ENCODE measurements at regions not wholly inside any gene's neighbourhood (a gene's known extent, or its start where the extent isn't known, plus 50 kb on each side); places are given as distances from the start of the nearest gene placed in this dataset.

DNA sequence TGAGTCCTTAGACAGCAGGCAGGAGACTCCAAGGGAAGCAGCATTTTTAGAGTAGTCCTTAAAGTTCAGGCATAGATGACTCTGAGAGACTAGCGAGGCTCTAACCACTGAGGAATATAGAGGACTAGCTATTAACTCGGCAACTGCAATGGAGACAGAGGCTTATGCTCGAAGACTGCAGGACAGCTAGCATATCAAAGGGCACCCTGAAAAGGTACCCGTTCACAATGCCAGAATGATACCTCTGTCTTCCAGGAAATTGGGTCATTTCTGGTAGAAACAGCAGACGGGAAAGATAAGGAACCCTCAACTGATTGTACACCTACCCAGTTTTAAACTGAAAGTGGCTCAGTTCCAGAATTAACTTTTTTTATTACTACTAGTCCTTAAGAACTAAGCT is 1204.0 kb upstream of the ZEB2 start:
- DNase-seq: no peak

DNA sequence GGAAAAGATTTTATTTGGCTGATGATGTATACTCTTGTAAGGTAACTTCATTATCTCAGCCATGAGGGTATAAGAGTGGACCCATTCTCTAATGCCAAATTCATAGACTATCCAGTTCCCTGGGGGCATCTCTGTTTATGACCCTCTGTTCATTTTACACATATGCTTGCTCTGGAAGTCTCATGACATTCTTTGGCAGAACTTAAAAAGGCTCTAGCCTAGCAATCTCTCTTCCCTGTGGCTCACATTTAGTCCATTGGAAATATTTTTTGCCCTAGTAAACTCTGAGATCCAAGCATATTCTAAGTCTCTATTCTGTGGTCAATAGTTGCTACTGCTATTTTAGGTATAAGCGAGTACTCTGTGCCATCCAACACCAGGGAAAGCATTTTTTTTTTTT is 1201.8 kb upstream of the ZEB2 start:
- DNase-seq: no peak

DNA sequence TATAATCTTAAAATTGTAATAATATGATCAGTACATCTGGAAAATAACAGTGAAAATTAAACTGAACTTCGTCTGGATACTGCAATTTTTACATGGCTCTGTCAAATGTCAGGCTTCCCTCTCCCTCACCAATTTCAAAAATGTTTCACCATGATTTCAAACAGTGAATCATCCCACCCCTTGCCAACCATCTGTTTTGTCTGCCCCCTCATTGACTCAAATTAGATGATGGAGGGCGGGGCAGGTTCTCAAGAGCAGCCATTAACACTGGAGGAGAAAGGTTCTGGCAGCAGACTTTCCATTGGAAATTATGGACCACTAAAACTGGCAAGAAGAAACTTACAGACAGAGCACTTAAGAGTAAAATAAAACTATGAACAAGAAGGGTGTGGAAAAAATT is 1195.7 kb upstream of the ZEB2 start:
- DNase-seq: no peak

DNA sequence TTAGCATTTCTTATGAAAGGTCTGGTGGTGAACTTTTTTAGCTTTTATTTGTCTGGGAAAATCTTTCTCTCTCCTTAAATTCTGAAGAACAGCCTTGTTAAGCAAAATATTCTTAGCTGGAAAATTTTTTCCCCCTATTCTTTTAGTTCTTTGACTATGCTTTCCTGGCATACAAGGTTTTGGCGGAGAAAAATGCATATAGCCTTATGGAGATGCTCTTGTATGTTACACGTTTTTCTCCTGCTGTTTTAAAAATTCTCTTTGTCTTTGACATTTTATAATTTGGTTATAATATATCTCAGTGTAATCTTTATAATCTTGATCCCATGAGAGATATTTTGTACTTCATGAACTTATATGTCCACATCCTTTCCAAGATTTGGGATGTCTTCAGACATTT is 1190.4 kb upstream of the ZEB2 start:
- DNase-seq: no peak

DNA sequence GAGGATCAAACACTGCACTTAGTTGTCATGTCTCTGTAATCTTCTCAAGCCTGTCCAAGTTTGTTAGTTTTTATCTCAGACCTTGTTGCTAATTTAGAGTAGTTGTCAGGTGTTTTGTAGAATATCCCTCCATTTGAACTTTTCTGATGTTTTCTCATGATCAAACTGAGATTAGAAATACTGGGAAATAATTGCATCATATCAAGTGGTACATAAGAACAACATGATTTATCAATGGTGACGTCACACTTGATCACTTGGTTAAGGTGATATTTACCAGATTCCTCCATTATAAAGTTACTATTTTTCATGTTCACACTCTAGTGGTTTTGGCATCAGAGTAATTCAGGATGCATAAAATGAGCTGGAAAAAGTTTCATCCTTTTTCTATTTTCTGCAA is 1182.4 kb upstream of the ZEB2 start:
- no peak for DNase-seq

DNA sequence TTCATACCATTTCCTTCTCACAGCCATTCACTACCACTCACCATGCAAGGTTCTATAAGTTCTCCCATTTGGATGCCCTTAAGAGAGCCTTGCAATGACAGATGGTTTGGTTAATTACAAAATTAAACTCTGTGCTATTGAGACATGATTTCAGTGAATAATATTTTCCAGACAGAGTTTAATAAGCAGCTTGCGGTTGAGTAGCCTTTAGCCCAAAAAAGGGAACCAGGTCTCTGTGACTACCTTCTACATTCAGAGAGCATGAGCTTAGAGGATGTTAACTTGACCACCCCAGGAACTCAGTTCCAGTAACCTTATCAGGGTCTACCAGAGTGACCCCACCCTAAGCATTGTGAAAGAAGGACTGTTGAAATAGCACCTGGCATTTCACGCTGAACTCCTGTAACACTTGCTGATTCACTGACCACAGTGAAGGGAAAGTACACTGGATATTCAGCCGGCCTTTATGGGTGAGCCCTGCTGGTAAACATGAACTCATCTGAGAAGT is 1173.1 kb upstream of the ZEB2 start:
- DNase-seq: no peak

DNA sequence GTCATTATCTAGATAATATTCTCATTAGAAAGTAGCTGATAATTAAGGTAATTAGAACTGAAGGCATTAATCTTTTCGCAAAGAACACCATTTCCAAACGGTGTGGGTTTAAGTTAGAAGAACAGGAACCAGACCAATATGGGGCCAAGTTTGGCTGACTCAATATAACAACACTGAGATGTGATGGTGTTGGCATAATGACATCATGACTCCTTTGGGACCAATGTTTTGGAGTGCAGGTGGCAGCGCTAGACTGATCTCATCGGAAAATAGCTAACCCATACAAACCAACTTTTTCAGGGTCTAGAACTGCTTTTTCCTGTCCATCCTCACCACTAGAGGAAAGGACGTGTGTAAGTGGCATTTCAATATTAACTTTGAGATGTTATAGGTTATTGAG is 1171.7 kb upstream of the ZEB2 start:
- no peak for DNase-seq

DNA sequence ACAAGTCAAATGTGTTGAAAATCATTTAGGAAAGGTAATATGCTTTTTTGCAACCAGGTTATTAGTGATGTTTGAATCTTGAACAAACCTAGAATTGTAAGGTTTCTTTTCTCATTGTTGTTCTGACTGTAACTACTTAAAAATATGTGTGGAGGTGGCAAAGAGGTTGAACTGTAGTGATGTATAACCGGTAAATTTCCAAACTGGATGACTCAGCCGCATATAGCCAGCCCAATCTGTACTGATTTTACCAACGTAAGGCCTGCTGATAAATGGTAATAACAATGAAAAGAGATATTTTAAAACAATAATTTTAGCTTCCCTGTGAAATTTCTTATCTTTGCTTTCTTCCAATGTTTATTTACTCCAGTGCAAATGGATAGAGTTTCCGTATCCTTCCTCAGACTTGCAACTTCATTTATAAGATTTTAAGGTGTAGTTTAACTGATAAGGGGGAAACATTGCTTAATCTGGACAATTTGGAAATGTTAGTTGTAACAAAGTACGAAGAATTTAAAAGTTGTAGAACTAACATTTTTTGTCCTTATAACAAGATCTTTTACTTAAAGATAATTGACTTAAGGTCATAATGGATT is 1170.4 kb upstream of the ZEB2 start:
- DNase-seq: no peak

DNA sequence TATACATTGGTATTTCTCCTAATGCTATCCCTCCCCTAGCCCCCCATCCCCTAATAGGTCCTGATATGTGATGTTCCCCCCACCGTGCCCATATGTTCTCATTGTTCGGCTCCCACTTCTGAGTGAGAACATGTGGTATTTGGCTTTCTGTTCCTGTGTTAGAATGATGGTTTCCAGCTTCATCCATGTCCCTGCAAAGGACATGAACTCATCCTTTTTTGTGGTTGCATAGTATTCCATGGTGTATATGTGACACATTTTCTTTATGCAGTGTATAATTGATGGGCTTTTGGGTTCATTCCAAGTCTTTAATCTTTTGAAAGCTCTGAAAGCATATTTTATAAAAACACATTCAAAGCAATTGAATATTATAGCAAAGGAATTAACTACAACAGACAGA is 1169.4 kb upstream of the ZEB2 start:
- DNase-seq: no peak

DNA sequence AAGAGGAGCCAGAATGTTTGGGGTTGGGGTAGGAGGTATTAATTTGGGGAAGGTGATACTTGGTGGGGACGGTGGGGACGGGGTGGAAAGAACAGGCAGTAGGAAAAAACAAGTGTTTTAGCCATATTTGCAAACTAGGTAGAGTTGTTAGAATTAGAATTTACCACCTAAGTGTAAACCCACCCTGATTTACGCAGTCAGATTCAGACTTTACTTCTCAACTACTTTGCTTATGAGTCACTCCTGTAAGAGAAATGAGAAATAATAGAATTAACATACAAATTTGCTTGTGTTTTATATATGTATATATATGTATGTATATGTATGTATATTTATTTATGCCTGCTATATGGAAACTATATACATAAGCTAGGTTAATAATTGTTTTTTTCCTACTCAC is 1168.2 kb upstream of the ZEB2 start:
- no peak for DNase-seq

DNA sequence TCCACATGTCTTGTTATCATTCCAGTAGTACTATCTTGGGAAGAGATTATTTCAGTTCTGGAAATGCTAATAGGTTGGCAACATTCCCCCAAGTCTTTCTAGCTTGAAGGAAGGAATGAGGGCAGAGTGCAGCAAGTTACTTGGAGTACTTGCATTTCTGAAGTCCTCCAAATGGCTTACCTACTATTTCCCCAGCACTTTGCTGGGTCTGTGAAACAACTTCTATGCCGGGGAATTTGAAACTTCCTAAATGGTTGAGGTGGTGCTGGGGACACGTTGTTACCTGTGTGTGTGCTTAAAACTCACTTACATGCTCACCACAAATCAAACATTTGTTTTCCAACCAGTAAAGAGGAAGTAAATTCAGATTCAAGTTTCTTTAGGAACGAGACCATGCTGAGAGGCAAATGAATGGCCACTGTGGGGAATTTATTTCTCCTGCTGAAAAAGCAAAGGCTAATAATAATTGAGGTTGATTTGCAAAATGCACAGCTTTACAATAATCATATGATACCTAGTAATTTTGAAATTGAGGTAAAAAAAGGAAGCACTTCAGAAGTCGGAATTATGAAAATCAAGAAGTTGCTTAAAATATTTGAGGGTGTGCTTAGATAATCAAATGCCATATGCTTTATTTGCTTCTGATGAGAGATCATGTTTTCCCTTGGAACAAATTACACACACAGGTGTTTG is 1167.7 kb upstream of the ZEB2 start:
- DNase-seq: no peak

DNA sequence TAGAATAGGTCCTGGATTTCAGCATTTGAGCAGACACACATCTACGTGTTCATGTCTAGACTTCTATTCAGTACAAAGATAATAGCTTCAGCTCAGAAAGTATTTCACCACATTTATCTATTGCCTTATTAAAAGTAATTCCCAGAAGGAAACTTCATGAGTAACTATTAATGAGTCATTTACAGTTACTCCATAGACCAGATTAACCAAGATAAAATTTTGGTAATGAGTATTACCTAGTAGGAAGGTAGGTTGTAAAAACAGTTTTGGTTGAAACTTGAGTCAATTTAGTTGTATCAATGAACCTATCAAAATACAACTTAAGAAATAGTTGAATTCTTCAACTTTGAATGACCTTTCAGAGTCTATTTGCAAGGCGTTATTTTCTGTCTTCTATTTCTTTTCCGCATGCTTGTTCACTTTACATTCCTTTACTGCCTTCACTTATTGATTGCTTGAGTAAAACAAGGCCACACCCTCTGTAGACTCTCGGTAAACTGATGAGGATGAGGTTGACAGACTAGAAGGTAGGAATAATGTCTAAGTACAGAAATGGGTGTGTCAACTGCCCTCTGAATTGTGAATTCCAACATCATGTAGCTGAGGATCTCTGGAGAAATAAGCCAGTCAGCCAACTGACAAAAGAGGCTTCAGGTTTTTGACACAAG is 1165.6 kb upstream of the ZEB2 start:
- no peak for DNase-seq

DNA sequence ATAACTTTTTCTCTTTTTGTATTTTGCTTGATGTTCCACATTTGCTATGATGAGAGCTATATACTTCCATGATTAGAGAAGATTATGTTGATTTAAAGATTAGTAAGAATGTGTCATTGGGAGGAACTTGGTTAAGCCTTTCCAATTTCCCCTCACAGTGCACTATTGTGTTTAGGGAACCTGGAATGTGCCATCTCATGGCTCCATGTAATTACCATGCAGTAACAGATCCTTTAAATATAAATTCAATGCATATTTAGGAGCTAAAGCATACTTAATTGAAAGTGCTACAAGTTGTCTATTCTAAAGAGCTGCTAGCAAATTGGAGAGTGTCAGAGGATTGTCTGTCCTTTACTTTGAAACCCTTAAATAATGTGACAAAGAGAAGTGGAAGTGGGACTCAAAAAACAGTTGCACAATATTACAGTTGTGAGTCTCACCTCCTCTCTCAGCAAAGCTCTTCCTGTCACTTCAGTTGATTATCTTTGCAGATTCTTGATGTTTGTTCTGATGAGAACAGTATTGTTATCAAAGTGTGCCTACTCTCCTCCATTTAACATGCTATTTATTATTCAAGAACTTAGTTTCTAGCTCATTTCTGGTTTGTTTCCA is 1162.7 kb upstream of the ZEB2 start:
- no peak for DNase-seq

DNA sequence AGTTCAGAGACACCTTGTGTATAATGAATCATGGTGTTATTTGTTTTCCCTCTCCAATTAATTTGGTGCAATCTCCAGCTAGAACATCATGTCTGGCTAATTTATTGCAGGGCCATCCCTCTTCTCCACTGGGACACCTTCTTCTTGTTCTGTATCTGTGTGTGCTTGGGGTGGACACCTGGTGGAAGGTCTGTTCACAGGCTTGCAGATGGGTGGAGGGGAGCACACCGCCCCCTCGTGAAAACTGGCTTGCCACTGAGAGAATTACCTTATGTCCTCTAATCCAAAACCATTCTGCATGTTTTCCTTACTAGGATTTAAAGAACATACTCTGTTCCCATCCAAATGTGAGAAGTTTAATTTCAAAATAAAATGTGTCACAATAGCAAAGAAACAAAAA is 1160.4 kb upstream of the ZEB2 start:
- DNase-seq: no peak

DNA sequence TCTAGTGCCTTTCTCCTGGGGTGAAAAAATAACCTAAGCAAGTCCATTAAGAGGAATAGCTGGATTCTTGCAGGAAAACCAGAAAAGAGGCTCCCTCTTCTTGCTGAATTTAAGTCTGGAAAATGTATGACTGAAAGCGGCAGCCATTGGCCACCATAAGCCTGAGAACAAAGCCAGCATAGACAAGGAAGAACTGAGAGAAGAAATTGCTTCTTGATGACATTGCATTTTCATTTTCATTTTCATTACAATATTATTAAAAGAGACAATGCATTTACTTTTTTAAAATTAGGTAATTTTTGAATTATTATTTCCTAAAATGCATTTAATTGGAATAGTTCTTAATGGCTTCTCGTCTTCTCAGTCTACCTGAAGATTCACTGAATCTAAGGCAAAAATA is 1157.5 kb upstream of the ZEB2 start:
- DNase-seq: no peak

DNA sequence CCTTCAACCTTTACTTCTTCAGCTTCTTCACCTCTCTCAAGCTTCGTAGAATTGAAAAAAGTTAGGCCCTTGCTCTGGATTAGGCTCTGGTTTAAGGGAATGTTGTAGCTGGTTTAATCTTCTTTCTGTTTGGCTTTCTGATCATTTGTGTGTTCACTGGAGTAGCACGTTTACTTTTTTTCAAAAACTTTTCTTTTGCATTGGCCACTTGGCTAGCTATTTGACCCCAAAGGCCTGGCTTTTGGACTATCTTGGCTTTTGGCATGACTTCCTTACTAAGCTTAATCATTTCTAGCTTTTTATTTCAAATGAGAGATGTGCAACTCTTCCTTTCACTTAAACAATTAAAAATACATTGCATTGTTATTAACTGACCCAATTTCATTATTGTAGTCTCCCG is 1154.8 kb upstream of the ZEB2 start:
- DNase-seq: no peak

DNA sequence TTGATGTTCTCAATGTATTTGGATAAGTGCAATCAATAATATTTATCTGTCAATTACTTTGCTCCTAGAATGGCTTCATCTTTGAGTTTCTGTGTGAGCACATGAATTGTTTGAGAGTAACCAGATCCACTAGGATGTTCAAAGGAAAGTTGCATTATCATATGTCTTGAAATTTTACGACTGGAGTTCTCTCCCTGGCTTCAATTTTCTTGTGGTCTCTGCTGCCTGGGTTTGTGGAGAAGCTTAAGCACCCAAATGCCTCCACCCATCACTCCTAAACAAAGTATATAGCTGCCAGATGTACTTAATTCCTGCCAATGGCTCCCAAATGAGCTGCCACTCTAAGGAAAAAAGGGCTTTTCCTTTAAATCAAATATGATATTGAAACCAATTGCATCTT is 1149.4 kb upstream of the ZEB2 start:
- no peak for DNase-seq

DNA sequence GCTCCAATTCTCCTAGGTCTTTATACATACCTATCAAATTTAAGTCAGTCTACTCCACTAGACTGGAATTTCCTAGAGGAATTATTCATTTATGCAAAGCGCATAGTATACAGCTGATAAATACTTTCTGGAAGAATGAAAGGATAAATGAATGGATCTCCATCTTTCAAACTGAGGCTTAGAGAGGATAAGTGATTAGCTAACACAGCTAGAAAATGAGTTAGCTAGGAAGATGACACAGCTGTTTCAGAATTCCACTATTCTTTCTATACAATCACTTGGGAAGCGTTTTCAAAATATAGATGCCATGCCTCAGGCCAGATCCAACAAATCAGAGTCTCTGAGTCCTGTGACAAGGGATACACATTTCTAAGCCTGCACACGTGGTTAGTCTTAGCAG is 1146.6 kb upstream of the ZEB2 start:
- DNase-seq: no peak

DNA sequence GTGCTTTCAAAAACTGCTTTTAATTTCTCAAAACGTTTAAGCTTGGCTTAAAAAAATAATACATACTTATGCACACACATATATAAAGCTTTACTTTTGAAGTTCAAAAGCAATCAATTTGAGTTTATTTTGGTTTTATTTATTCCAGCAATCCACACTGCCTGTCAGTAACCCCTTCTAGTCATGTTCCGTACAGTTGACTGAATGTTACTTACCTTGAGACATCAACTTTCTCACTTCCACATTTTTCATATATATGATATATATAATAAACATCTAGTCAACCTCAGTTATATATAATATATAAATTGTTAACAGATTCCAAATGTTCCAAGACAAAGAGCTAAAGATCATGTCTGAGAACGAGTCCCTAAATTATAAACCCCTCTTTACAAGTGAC is 1137.3 kb upstream of the ZEB2 start:
- DNase-seq: no peak

DNA sequence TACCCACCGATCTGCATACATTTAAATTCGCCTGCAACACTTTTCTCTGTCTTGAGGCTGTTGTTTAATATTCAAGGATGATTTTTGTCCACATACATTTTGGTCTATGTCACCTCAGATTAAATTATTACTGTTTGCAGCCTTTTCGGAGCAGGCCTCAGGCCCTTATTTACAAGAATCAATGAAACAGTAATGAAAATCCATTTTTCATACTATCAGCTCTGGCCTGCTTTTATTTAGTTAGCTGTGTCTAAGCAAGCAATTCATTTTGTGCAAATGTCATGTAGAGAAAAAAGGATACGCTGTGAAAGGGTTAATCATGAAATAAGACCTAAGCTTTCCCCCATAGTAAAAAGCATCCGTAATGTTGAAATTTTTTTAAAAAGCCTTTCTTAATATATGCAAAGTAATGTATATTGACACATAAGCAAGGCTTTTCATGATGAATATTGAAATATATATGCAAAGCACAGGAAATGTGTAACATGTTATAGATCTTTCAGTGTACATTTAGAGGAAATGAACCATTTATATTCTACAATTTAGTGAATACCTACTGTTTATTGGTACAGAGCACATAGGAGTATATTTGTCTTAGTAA is 1135.3 kb upstream of the ZEB2 start:
- DNase-seq: no peak

DNA sequence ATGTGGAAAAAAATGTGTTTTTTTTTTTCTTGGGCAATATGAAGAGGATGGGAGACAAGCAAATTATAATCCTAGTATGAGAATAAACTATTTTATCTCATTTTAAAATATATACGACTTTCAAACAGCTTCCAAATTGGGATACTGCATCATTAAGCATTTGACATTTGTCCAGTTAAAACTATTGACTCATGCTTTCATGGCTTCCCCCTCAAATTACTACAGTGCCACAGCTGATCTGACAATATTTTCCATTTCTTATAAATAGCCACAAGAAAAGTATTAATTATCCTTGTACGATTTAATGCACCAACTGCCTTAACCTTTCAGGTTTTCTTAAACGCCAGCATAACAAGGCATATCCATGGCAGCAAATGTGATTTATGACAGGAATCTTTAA is 1134.8 kb upstream of the ZEB2 start:
- DNase-seq: no peak

DNA sequence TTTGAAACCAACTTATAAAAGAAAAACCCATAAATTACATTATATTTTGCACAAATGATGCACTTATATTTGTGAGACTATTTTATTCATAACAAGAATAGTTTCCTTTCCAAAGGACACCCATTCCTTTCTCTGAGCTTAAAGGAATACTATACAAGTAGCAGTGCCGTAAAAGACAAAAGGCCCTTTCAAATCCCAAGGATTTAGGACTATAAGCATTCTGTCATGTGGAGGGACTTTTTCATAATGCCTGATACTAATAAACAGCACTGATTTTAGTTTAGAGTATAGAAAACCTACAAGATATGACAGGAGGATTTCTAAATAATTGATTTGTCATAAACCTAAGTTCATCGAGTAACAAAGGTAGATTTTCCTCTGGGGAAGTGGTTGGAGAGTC is 1134.2 kb upstream of the ZEB2 start:
- no peak for DNase-seq

DNA sequence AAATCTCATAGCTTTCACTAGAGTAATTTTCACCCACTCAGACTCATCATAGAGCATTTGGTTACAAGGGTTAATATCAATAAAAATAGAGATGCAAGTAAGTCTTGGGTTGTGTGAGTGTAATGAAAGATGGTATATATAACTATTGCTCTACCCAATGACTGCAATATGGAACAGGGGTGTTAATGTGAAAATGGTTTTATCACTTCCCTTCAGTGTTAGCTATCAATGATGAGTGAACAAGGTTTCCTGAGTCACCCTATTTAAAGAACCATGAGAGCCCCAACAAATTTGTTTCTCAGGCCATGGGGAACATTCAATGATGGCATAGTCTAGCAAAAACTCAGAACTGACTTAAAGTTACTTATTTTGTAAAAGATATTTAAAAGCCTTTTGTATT is 1133.6 kb upstream of the ZEB2 start:
- DNase-seq: no peak

All from activated gamma-delta T cell (primary cell).